Psoas muscle (tissue), 7 donors: ENCODE measurements at regions not wholly inside any gene's neighbourhood (a gene's known extent, or its start where the extent isn't known, plus 50 kb on each side); places are given as distances from the start of the nearest gene placed in this dataset.

ENCODE experiments used
- ATAC-seq, 4 donors: fragments of 200-7000 bp; cut with Tn5 transposase; one replicate each; pipeline ENCODE4 v1.9.1; 2020; ENCODE audit warnings: moderate library complexity in 3 of 4, mild to moderate bottlenecking in 2 of 4
- DNase-seq, 2 donors: peaks; one replicate each; pipeline ENCODE4 v3.0.0-alpha.2; 2020
- H3K27ac ChIP-seq: fragments of 200-600 bp; one replicate; pipeline ENCODE4 v1.8.0; 2022
- H3K27me3 ChIP-seq, 3 donors: fragments of 200-600 bp in 1 of 3; one replicate each; pipeline versions ENCODE4 v1.6.1 to v1.8.0; 2013 to 2022; ENCODE audit warnings: low read length in 2 of 3, mild to moderate bottlenecking in 2 of 3, moderate library complexity in 1 of 3; ENCODE audit not compliant: insufficient read depth in 3 of 3
- H3K36me3 ChIP-seq, 2 donors: fragments of 200-600 bp in 1 of 2; one replicate each; pipeline versions ENCODE4 v1.6.1 to v1.8.0; 2013 to 2022; ENCODE audit warnings: low read depth in 1 of 2, mild to moderate bottlenecking in 1 of 2, moderate library complexity in 1 of 2; ENCODE audit not compliant: insufficient read depth in 1 of 2
- H3K4me1 ChIP-seq: fragments of 200-600 bp; one replicate; pipeline ENCODE4 v1.8.0; 2022
- H3K4me3 ChIP-seq: fragments of 200-600 bp; one replicate; pipeline ENCODE4 v1.8.0; 2022; ENCODE audit warnings: mild to moderate bottlenecking
- H3K9me3 ChIP-seq: fragments of 200-600 bp; one replicate; pipeline ENCODE4 v1.8.0; 2022
- WGBS, 3 donors: extraction: QIAGEN DNeasy Blood & Tissue Kit; methylation state at CpG; one replicate each; pipeline versions ENCODE4 v1.1.6 to v1.1.7; 2013; 5-methylcytosine and 5-hydroxymethylcytosine counted together
- intact Hi-C, 2 donors: fragments of 100-400 bp; cut with DNase I; formaldehyde crosslinking; loops; one replicate each; pipeline versions ENCODE4 v1.11.0 to v1.14.2; 2022
- TF ChIP-seq, protein P1 (sequence below): fragments of 200-600 bp; IDR thresholded peaks from one replicate; pipeline ENCODE4 v1.8.0; 2022; ENCODE audit warnings: antibody characterized with exemption
- donor health status: healthy with polysubstance abuse.
- donor health status: DM: no; HTN: no; CAD: no; lungs with moderate emphysema.
- donor health status: Bipolar disorder and iron deficiency.
- donor health status: healthy.
- donor health status: DM: yes; HTN: yes; CAD: no.
- donor health status: DM: no; HTN: no; CAD: no.
- donor health status: DM: yes; HTN: yes; CAD: no.

DNA sequence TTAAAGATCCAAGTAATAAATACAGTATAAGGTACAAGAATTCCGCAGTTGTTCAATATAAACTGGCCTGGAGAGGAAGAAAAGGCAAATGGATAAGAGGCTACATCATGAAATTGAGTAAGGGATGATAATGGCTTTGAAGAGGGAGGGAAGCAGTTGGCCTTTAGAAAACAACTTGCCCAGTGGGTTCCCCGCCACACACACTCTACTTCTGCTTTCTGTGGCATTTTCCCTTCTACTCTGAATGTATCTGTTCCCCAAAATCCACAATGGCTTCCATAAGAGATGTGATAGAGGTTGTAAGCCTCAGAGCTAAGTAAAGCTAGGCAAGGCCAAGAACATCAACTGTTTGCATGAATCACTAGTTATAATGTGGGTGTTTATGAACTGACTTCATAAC is 221.3 kb downstream of the MBD2 start:
- WGBS, 3 donors: 71 to 88% (median 82%) methylated on average over 2 of the region's 2 CpGs
- no peaks in the 10 kb centered on the region for H3K27me3 ChIP-seq
- no peaks in the 10 kb centered on the region for H3K9me3 ChIP-seq
- DNase-seq: no peak
- no peak overlapping the region for H3K4me3 ChIP-seq
- TF ChIP-seq, protein P1, sequence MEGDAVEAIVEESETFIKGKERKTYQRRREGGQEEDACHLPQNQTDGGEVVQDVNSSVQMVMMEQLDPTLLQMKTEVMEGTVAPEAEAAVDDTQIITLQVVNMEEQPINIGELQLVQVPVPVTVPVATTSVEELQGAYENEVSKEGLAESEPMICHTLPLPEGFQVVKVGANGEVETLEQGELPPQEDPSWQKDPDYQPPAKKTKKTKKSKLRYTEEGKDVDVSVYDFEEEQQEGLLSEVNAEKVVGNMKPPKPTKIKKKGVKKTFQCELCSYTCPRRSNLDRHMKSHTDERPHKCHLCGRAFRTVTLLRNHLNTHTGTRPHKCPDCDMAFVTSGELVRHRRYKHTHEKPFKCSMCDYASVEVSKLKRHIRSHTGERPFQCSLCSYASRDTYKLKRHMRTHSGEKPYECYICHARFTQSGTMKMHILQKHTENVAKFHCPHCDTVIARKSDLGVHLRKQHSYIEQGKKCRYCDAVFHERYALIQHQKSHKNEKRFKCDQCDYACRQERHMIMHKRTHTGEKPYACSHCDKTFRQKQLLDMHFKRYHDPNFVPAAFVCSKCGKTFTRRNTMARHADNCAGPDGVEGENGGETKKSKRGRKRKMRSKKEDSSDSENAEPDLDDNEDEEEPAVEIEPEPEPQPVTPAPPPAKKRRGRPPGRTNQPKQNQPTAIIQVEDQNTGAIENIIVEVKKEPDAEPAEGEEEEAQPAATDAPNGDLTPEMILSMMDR: no peak
- no peaks in the 10 kb centered on the region for H3K4me1 ChIP-seq
- H3K36me3 ChIP-seq: no peaks in the 10 kb centered on the region
- ATAC-seq: no peak
- no peak overlapping the region for H3K27ac ChIP-seq
- intact Hi-C loops: no loop called here

DNA sequence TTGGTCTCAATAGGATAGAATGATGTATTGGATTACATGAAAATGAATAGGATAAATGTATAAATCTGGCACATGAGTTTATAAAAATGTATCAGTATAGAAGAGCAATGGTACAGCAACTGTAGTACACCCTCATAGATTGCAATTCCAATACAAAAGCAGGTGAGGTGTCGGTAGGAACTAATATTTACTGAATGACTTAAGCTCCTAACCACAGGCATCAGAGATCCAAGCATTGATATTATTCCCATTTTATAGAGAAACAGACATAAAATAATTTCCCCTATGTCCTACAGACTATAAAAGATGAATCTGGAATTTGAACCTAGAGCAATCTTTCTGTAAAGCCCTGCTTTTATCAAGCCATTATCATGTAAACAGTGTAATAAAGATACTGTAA is 227.4 kb downstream of the MBD2 start:
- DNase-seq (no peak), ATAC-seq (no peak)
- WGBS, 3 donors: 93 to 100% (median 95%) methylated on average over 1 of the region's 1 CpG
- Histone ChIP-seq H3K27ac (no peak overlapping the region), H3K4me1 (no peaks in the 10 kb centered on the region), H3K4me3 (no peak overlapping the region), H3K27me3 (no peaks in the 10 kb centered on the region), H3K36me3 (no peaks in the 10 kb centered on the region), H3K9me3 (no peaks in the 10 kb centered on the region)
- intact Hi-C loops: no loop called here
- TF ChIP-seq, protein P1: no peak

DNA sequence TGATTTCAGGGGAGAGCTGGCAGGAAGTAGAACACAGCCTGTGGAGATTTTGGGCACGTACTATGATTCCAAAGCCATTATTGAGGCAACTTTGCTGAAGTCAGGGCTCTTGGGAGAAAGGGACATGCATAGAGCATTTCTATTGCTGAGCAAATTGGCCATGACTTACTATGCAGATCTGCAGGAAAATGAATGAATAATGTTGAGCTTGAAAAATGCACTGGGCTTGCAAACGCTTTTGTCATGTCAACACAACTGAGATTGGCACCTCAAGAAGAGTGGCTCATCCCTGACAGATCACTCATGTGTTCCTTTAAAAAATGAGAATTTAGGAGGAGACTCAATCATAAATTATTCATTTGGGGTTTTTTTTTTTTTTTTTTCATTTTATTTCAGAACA is 230.5 kb downstream of the MBD2 start:
- Histone ChIP-seq H3K9me3 (no peaks in the 10 kb centered on the region), H3K4me1 (no peaks in the 10 kb centered on the region), H3K4me3 (no peak overlapping the region), H3K27me3 (no peaks in the 10 kb centered on the region), H3K27ac (no peak overlapping the region), H3K36me3 (no peaks in the 10 kb centered on the region)
- ATAC-seq (no peak), DNase-seq (no peak)
- 48 to 75% (median 69%) methylated on average over 2 of the region's 2 CpGs for WGBS, 3 donors
- intact Hi-C loops: no loop called here
- TF ChIP-seq, protein P1: no peak

DNA sequence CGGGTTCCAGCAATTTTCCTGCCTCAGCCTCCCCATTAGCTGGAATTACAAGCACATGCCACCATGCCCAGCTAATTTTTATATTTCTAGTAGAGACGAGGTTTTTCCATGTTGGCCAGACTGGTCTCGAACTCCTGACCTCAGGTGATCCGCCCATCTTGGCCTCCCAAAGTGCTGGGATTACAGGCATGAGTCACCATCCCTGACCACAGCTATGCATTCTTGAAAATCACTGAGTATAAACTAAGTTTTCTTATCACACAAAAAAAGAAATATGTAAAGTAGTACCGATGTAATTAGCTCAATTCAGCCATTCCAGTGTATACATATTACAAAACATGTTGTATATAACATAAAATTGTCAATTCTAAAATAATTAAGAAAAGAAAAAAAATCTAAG is 232.7 kb downstream of the MBD2 start:
- TF ChIP-seq, protein P1: no peak
- DNase-seq (no peak), ATAC-seq (no peak)
- H3K27ac ChIP-seq: no peak overlapping the region
- WGBS, 3 donors: 71 to 79% (median 79%) methylated on average over 5 of the region's 5 CpGs
- no peaks in the 10 kb centered on the region for H3K27me3 ChIP-seq
- H3K4me3 ChIP-seq: no peak overlapping the region
- no peaks in the 10 kb centered on the region for H3K4me1 ChIP-seq
- no peaks in the 10 kb centered on the region for H3K36me3 ChIP-seq
- H3K9me3 ChIP-seq: no peaks in the 10 kb centered on the region
- intact Hi-C loops: no loop called here

DNA sequence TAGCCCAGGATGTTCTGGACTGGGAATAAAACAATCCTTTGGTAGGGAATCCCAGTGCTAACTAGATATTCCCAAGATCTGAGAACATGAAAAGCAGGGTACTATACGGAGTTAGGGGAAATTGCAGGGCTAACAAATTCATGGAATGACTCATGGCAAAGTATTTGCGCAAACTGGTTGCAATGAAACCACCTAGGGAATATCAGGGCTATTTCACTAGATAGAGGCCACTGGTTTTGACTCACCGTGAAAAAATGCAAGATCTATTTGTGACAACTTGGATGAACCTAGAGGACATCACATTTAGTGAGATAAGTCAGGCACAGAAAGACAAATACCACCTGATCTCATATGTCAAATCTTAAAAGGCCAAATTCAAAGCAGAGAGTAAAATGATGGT is 233.3 kb downstream of the MBD2 start:
- no peaks in the 10 kb centered on the region for H3K4me1 ChIP-seq
- 83 to 90% (median 84%) methylated on average over 3 of the region's 3 CpGs for WGBS, 3 donors
- no peak overlapping the region for H3K27ac ChIP-seq
- no peak for DNase-seq
- TF ChIP-seq, protein P1: no peak
- H3K4me3 ChIP-seq: no peak overlapping the region
- no peaks in the 10 kb centered on the region for H3K9me3 ChIP-seq
- intact Hi-C loops: no loop called here
- no peaks in the 10 kb centered on the region for H3K36me3 ChIP-seq
- ATAC-seq: no peak
- no peaks in the 10 kb centered on the region for H3K27me3 ChIP-seq
